ENCODE measurements at regions not wholly inside any gene's neighbourhood (a gene's known extent, or its start where the extent isn't known, plus 50 kb on each side); places are given as distances from the start of the nearest gene placed in this dataset.
"Not testable (repeated sequence)": the region's sequence is repeated elsewhere in the genome, so short reads cannot be mapped to it uniquely, and the experiment has no call there.

GRCh38 chr16:9166326-9166993 lies 75.0 kb downstream of the HAPSTR1 start:
- TF ChIP-seq, protein P1, sequence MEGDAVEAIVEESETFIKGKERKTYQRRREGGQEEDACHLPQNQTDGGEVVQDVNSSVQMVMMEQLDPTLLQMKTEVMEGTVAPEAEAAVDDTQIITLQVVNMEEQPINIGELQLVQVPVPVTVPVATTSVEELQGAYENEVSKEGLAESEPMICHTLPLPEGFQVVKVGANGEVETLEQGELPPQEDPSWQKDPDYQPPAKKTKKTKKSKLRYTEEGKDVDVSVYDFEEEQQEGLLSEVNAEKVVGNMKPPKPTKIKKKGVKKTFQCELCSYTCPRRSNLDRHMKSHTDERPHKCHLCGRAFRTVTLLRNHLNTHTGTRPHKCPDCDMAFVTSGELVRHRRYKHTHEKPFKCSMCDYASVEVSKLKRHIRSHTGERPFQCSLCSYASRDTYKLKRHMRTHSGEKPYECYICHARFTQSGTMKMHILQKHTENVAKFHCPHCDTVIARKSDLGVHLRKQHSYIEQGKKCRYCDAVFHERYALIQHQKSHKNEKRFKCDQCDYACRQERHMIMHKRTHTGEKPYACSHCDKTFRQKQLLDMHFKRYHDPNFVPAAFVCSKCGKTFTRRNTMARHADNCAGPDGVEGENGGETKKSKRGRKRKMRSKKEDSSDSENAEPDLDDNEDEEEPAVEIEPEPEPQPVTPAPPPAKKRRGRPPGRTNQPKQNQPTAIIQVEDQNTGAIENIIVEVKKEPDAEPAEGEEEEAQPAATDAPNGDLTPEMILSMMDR (IDR thresholded peaks at IDR 0.05; ENCODE audit: low read length) = not testable (repeated sequence)
- TF ChIP-seq EZH2 (IDR thresholded peaks at IDR 0.05; ENCODE audit: borderline replicate concordance, low read length) = not testable (repeated sequence)

Measured in OCI-LY1 (cell line).